Natural killer cell (primary cell): ENCODE measurements at regions not wholly inside any gene's neighbourhood (a gene's known extent, or its start where the extent isn't known, plus 50 kb on each side); places are given as distances from the start of the nearest gene placed in this dataset.

ENCODE experiments used
- ATAC-seq, 3 donors: fragments of 150-1000 bp in 2 of 3; fragments of 200-7000 bp in 1 of 3; cut with Tn5 transposase; 1 replicate in 1 of 3; 2 replicates in 2 of 3; pipeline ENCODE4 v1.10.0; 2021; ENCODE audit warnings: mild to moderate bottlenecking in 2 of 3, moderate library complexity in 2 of 3
- DNase-seq, 2 donors: peaks; one replicate each; pipeline versions ENCODE4 v3.0.0 to v3.0.0-alpha.2; 2013 to 2021; ENCODE audit warnings: mixed read lengths in 1 of 2
- H3K27ac ChIP-seq: one replicate; pipeline ENCODE4 v1.5.1; 2013; ENCODE audit warnings: mild to moderate bottlenecking, low read length
- H3K27me3 ChIP-seq: one replicate; pipeline ENCODE4 v1.6.1; 2013; ENCODE audit warnings: low read length; ENCODE audit not compliant: control insufficient read depth, insufficient read depth
- H3K36me3 ChIP-seq: one replicate; pipeline ENCODE4 v1.6.1; 2013; ENCODE audit warnings: low read length; ENCODE audit not compliant: control insufficient read depth, insufficient read depth
- H3K4me1 ChIP-seq: one replicate; pipeline ENCODE4 v1.6.1; 2013; ENCODE audit warnings: low read length; ENCODE audit not compliant: control insufficient read depth, insufficient read depth
- H3K4me3 ChIP-seq: one replicate; pipeline ENCODE4 v1.5.1; 2013; ENCODE audit warnings: low read length
- H3K9me3 ChIP-seq: one replicate; pipeline ENCODE4 v1.6.1; 2013; ENCODE audit warnings: low read length; ENCODE audit not compliant: control insufficient read depth, insufficient read depth
- H3K27ac Mint-ChIP-seq, 2 donors: one replicate each; pipeline ENCODE4 v1.8.0; 2022; ENCODE audit warnings: mild to moderate bottlenecking in 2 of 2, mixed read lengths in 2 of 2, moderate library complexity in 1 of 2
- H3K27me3 Mint-ChIP-seq, 2 donors: one replicate each; pipeline ENCODE4 v1.8.0; 2022; ENCODE audit warnings: low read depth in 2 of 2, mixed read lengths in 2 of 2
- H3K36me3 Mint-ChIP-seq: one replicate; pipeline ENCODE4 v1.8.0; 2022; ENCODE audit warnings: mixed read lengths
- H3K4me1 Mint-ChIP-seq, 2 donors: one replicate each; pipeline ENCODE4 v1.8.0; 2022; ENCODE audit warnings: mixed read lengths in 2 of 2
- H3K4me3 Mint-ChIP-seq: one replicate; pipeline ENCODE4 v1.8.0; 2022; ENCODE audit warnings: mild to moderate bottlenecking, moderate library complexity, mixed read lengths
- H3K9me3 Mint-ChIP-seq, 2 donors: one replicate each; pipeline ENCODE4 v1.8.0; 2022; ENCODE audit warnings: mixed read lengths in 2 of 2
- WGBS: methylation state at CpG from one replicate; pipeline ENCODE4 v1.1.7; 2013; ENCODE audit warnings: missing lambda C conversion rate; ENCODE audit not compliant: insufficient coverage; 5-methylcytosine and 5-hydroxymethylcytosine counted together
- intact Hi-C: fragments of 100-400 bp; cut with micrococcal nuclease; formaldehyde crosslinking; loops from one replicate; pipeline ENCODE4 v1.14.2; 2022
- TF ChIP-seq, protein P1 (sequence below): fragments of 200-600 bp; IDR thresholded peaks from one replicate; pipeline ENCODE4 v1.8.0; 2022; ENCODE audit warnings: antibody characterized with exemption

GRCh38 chr9:86591472-86591871, 237.3 kb upstream of the TUT7 start:
- ATAC-seq, result no peak
- TF ChIP-seq, protein P1, sequence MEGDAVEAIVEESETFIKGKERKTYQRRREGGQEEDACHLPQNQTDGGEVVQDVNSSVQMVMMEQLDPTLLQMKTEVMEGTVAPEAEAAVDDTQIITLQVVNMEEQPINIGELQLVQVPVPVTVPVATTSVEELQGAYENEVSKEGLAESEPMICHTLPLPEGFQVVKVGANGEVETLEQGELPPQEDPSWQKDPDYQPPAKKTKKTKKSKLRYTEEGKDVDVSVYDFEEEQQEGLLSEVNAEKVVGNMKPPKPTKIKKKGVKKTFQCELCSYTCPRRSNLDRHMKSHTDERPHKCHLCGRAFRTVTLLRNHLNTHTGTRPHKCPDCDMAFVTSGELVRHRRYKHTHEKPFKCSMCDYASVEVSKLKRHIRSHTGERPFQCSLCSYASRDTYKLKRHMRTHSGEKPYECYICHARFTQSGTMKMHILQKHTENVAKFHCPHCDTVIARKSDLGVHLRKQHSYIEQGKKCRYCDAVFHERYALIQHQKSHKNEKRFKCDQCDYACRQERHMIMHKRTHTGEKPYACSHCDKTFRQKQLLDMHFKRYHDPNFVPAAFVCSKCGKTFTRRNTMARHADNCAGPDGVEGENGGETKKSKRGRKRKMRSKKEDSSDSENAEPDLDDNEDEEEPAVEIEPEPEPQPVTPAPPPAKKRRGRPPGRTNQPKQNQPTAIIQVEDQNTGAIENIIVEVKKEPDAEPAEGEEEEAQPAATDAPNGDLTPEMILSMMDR, result no peak
- Histone ChIP-seq H3K9me3 (no peaks in the 10 kb centered on the region), H3K36me3 (no peaks in the 10 kb centered on the region), H3K27me3 (no peaks in the 10 kb centered on the region), H3K27ac (no peak overlapping the region), H3K4me3 (no peak overlapping the region), H3K4me1 (no peaks in the 10 kb centered on the region)
- no peak overlapping the region for H3K27ac Mint-ChIP-seq
- WGBS, result 94% methylated on average over 3 of the region's 4 CpGs
- no peaks in the 10 kb centered on the region for H3K4me1 Mint-ChIP-seq
- intact Hi-C loops, result no loop called here
- no peak overlapping the region for H3K4me3 Mint-ChIP-seq
- H3K27me3 Mint-ChIP-seq, result peaks cover 7 to 21% of the 10 kb centered on the region in 2 donors
- no peak for DNase-seq
- no peaks in the 10 kb centered on the region for H3K36me3 Mint-ChIP-seq
- H3K9me3 Mint-ChIP-seq, result no peaks in the 10 kb centered on the region

DNA sequence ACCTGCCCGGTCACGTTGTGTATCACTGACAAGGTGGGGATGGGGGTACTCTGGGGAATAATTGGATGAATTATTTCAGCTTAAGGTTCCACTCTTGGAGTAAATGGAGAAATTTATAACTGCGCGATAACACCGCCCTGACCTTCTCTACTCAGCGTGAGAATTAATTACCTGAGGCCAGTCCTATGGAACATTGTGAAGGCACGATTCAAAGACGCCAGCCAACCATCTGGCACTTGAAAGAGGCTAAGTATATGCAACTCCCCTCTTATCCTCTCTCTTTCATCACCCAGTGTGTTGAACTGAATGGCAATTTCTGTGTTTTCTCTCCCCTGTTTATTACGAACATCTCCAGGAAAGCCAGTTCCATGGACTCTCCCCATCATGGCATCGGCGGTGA, 235.5 kb upstream of the TUT7 start:
- DNase-seq (no peak), ATAC-seq (no peak)
- Mint-ChIP-seq H3K4me3 (no peak overlapping the region), H3K9me3 (no peaks in the 10 kb centered on the region), H3K27me3 (peaks cover 4 to 11% of the 10 kb centered on the region in 2 donors), H3K36me3 (no peaks in the 10 kb centered on the region), H3K4me1 (no peaks in the 10 kb centered on the region), H3K27ac (no peak overlapping the region)
- TF ChIP-seq, protein P1, result no peak
- intact Hi-C loops, result no loop called here
- no peaks in the 10 kb centered on the region for H3K4me1 ChIP-seq
- no peaks in the 10 kb centered on the region for H3K36me3 ChIP-seq
- WGBS, result 88% methylated on average over 11 of the region's 11 CpGs
- no peak overlapping the region for H3K4me3 ChIP-seq
- no peak overlapping the region for H3K27ac ChIP-seq
- no peaks in the 10 kb centered on the region for H3K9me3 ChIP-seq
- H3K27me3 ChIP-seq, result no peaks in the 10 kb centered on the region

- intact Hi-C loops, result no loop called here
- ATAC-seq, result no peak
- TF ChIP-seq, protein P1, result no peak
- H3K27me3 Mint-ChIP-seq, result peaks cover 4 to 10% of the 10 kb centered on the region in 2 donors
- H3K4me3 Mint-ChIP-seq, result no peak overlapping the region
- no peak for DNase-seq
- Histone ChIP-seq H3K4me3 (no peak overlapping the region), H3K36me3 (no peaks in the 10 kb centered on the region), H3K27ac (no peak overlapping the region), H3K9me3 (no peaks in the 10 kb centered on the region), H3K4me1 (no peaks in the 10 kb centered on the region), H3K27me3 (no peaks in the 10 kb centered on the region)
- 82% methylated on average over 6 of the region's 6 CpGs for WGBS
- no peak overlapping the region for H3K27ac Mint-ChIP-seq
- no peaks in the 10 kb centered on the region for H3K4me1 Mint-ChIP-seq
- H3K9me3 Mint-ChIP-seq, result no peaks in the 10 kb centered on the region
- no peaks in the 10 kb centered on the region for H3K36me3 Mint-ChIP-seq
Observed at GRCh38 chr9:86589273-86589672, 235.1 kb upstream of the TUT7 start.

DNA sequence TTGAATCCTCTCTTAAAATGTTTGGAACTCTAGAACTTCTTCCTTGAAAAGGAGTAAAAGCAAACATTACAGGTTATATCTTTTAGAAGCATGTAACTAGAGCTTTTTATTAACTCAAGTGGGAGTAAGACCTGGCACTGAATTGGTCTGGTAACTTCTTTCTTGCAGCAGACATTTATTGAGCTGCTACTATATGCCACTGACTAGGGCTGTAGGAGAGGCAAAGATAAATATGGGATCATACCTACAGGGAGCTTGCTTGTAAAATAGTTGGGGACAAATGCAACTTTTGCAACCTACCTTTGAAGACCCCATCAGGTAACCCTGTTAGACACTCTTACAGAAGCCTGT, 231.9 kb upstream of the TUT7 start:
- H3K36me3 Mint-ChIP-seq, result no peaks in the 10 kb centered on the region
- H3K9me3 Mint-ChIP-seq, result no peaks in the 10 kb centered on the region
- H3K4me3 ChIP-seq, result no peak overlapping the region
- no peaks in the 10 kb centered on the region for H3K4me1 ChIP-seq
- DNase-seq (no peak), ATAC-seq (no peak)
- H3K27ac ChIP-seq, result no peak overlapping the region
- H3K27me3 Mint-ChIP-seq, result peaks cover 8 to 10% of the 10 kb centered on the region in 2 donors
- TF ChIP-seq, protein P1, result no peak
- no peaks in the 10 kb centered on the region for H3K4me1 Mint-ChIP-seq
- H3K36me3 ChIP-seq, result no peaks in the 10 kb centered on the region
- no peaks in the 10 kb centered on the region for H3K27me3 ChIP-seq
- intact Hi-C loops, result no loop called here
- peak overlapping the region in 1 of 2 donors; percentile 7 for H3K27ac Mint-ChIP-seq
- H3K9me3 ChIP-seq, result no peaks in the 10 kb centered on the region
- H3K4me3 Mint-ChIP-seq, result no peak overlapping the region
